ENCODE measurements at regions not wholly inside any gene's neighbourhood (a gene's known extent, or its start where the extent isn't known, plus 50 kb on each side); places are given as distances from the start of the nearest gene placed in this dataset.
"Not testable (repeated sequence)": the region's sequence is repeated elsewhere in the genome, so short reads cannot be mapped to it uniquely, and the experiment has no call there.

DNA sequence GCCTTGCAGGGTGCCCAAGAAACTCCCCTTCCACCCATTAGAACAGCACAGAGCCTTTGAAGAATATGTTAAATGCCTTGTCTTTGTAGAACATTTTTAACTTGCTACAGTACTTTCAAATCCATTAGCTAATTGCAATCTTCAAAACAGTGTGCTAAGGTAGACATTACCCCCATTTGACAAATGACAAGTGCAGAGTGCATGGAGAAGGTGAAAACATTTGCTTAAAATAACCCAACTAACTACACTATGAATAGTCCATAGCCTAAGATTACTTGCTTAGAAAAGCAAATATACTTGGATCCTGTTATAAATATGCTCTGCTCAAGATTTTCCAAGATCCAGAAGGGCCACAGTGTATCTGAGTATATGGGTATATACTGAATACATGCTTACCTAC, 87.0 kb upstream of the G2E3 start:
- Histone ChIP-seq H3K9me3 (ENCODE audit: insufficient read depth, low read depth, low read length) (no peaks in the 10 kb centered on the region), H3K9me2 (replicated peaks; ENCODE audit: low read depth, low read length) (no peaks in the 10 kb centered on the region), H2AFZ (ENCODE audit: low read length) (no peak overlapping the region), H3K79me2 (ENCODE audit: insufficient read depth, low read length) (no peaks in the 10 kb centered on the region), H3K27me3 (ENCODE audit: insufficient read depth, low read length, poor library complexity, severe bottlenecking) (no peaks in the 10 kb centered on the region), H3K36me3 (ENCODE audit: insufficient read depth, low read length) (no peaks in the 10 kb centered on the region), H3K4me1 (ENCODE audit: insufficient read depth, low read length, poor library complexity, severe bottlenecking) (no peaks in the 10 kb centered on the region), H3K4me3 (ENCODE audit: low read length, poor library complexity, severe bottlenecking) (no peak overlapping the region), H3F3A (ENCODE audit: low read depth) (no peaks in the 10 kb centered on the region), H3K9ac (ENCODE audit: low read depth, low read length, poor library complexity, severe bottlenecking) (no peak overlapping the region), H3K4me2 (ENCODE audit: low read depth, low read length, poor library complexity, severe bottlenecking) (no peak overlapping the region), H4K20me1 (ENCODE audit: insufficient read depth, low read length, poor library complexity, severe bottlenecking) (no peaks in the 10 kb centered on the region)
- TF ChIP-seq, protein P1, sequence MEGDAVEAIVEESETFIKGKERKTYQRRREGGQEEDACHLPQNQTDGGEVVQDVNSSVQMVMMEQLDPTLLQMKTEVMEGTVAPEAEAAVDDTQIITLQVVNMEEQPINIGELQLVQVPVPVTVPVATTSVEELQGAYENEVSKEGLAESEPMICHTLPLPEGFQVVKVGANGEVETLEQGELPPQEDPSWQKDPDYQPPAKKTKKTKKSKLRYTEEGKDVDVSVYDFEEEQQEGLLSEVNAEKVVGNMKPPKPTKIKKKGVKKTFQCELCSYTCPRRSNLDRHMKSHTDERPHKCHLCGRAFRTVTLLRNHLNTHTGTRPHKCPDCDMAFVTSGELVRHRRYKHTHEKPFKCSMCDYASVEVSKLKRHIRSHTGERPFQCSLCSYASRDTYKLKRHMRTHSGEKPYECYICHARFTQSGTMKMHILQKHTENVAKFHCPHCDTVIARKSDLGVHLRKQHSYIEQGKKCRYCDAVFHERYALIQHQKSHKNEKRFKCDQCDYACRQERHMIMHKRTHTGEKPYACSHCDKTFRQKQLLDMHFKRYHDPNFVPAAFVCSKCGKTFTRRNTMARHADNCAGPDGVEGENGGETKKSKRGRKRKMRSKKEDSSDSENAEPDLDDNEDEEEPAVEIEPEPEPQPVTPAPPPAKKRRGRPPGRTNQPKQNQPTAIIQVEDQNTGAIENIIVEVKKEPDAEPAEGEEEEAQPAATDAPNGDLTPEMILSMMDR (conservative IDR thresholded peaks at IDR 0.05; ENCODE audit: low read length), result no peak
- TF ChIP-seq EZH2phosphoT487 (IDR thresholded peaks at IDR 0.05; ENCODE audit: borderline replicate concordance), result no peak

- H3F3A ChIP-seq (ENCODE audit: low read depth); H3K9me3 ChIP-seq (ENCODE audit: insufficient read depth, low read depth, low read length); H3K79me2 ChIP-seq (ENCODE audit: insufficient read depth, low read length); H3K9ac ChIP-seq (ENCODE audit: low read depth, low read length, poor library complexity, severe bottlenecking); H3K4me1 ChIP-seq (ENCODE audit: insufficient read depth, low read length, poor library complexity, severe bottlenecking); H3K36me3 ChIP-seq (ENCODE audit: insufficient read depth, low read length); H3K4me2 ChIP-seq (ENCODE audit: low read depth, low read length, poor library complexity, severe bottlenecking); H4K20me1 ChIP-seq (ENCODE audit: insufficient read depth, low read length, poor library complexity, severe bottlenecking); H3K4me3 ChIP-seq (ENCODE audit: low read length, poor library complexity, severe bottlenecking); H3K27me3 ChIP-seq (ENCODE audit: insufficient read depth, low read length, poor library complexity, severe bottlenecking); H3K9me2 ChIP-seq (replicated peaks; ENCODE audit: low read depth, low read length); H2AFZ ChIP-seq (ENCODE audit: low read length): not testable (repeated sequence)
Measured at GRCh38 chr14:30473846-30474696, 84.9 kb upstream of the G2E3 start.

GRCh38 chr14:30482276-30482675, 76.7 kb upstream of the G2E3 start:
- Histone ChIP-seq H3K4me3 (ENCODE audit: low read length, poor library complexity, severe bottlenecking) (no peak overlapping the region), H3K79me2 (ENCODE audit: insufficient read depth, low read length) (no peaks in the 10 kb centered on the region), H3F3A (ENCODE audit: low read depth) (no peaks in the 10 kb centered on the region), H3K4me1 (ENCODE audit: insufficient read depth, low read length, poor library complexity, severe bottlenecking) (no peaks in the 10 kb centered on the region), H3K9me2 (replicated peaks; ENCODE audit: low read depth, low read length) (no peaks in the 10 kb centered on the region), H3K4me2 (ENCODE audit: low read depth, low read length, poor library complexity, severe bottlenecking) (no peak overlapping the region), H3K36me3 (ENCODE audit: insufficient read depth, low read length) (no peaks in the 10 kb centered on the region), H3K9me3 (ENCODE audit: insufficient read depth, low read depth, low read length) (no peaks in the 10 kb centered on the region), H3K9ac (ENCODE audit: low read depth, low read length, poor library complexity, severe bottlenecking) (no peak overlapping the region), H4K20me1 (ENCODE audit: insufficient read depth, low read length, poor library complexity, severe bottlenecking) (no peaks in the 10 kb centered on the region), H2AFZ (ENCODE audit: low read length) (no peak overlapping the region), H3K27me3 (ENCODE audit: insufficient read depth, low read length, poor library complexity, severe bottlenecking) (no peaks in the 10 kb centered on the region)
- TF ChIP-seq EZH2phosphoT487 (IDR thresholded peaks at IDR 0.05; ENCODE audit: borderline replicate concordance), result no peak
- TF ChIP-seq, protein P1 (conservative IDR thresholded peaks at IDR 0.05; ENCODE audit: low read length), result no peak

DNA sequence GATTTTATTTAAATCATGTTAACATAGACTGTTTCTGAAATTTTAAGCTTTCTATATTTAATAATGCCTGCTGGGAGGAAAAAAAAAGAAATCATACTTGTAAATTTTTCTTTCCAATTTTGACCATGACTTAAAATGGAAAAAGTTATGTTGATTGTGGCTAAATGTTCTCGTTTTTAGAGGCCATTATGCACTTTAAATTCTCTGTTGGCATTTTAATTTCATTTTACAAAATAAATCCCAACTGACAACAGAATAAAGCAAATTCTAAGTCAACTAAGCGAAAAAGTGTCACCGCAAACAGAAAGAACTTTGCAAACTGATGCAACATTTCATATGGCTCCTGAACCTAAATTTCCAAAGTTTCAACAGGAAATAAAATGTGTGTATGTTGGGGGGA, 74.8 kb upstream of the G2E3 start:
- Histone ChIP-seq H3K79me2 (ENCODE audit: insufficient read depth, low read length) (no peaks in the 10 kb centered on the region), H3K36me3 (ENCODE audit: insufficient read depth, low read length) (no peaks in the 10 kb centered on the region), H3K4me3 (ENCODE audit: low read length, poor library complexity, severe bottlenecking) (no peak overlapping the region), H3K4me1 (ENCODE audit: insufficient read depth, low read length, poor library complexity, severe bottlenecking) (no peaks in the 10 kb centered on the region), H3K27me3 (ENCODE audit: insufficient read depth, low read length, poor library complexity, severe bottlenecking) (no peaks in the 10 kb centered on the region), H3K9me3 (ENCODE audit: insufficient read depth, low read depth, low read length) (no peaks in the 10 kb centered on the region), H3K9ac (ENCODE audit: low read depth, low read length, poor library complexity, severe bottlenecking) (no peak overlapping the region), H2AFZ (ENCODE audit: low read length) (no peak overlapping the region), H3K9me2 (replicated peaks; ENCODE audit: low read depth, low read length) (no peaks in the 10 kb centered on the region), H4K20me1 (ENCODE audit: insufficient read depth, low read length, poor library complexity, severe bottlenecking) (no peaks in the 10 kb centered on the region), H3F3A (ENCODE audit: low read depth) (no peaks in the 10 kb centered on the region), H3K4me2 (ENCODE audit: low read depth, low read length, poor library complexity, severe bottlenecking) (no peak overlapping the region)
- TF ChIP-seq, protein P1 (conservative IDR thresholded peaks at IDR 0.05; ENCODE audit: low read length), result no peak
- TF ChIP-seq EZH2phosphoT487 (IDR thresholded peaks at IDR 0.05; ENCODE audit: borderline replicate concordance), result no peak

All from Loucy (cell line).